ENCODE measurements at regions not wholly inside any gene's neighbourhood (a gene's known extent, or its start where the extent isn't known, plus 50 kb on each side); places are given as distances from the start of the nearest gene placed in this dataset.
A peak's percentile ranks its signal among the peaks of the same experiment; 100 is the strongest.

DNA sequence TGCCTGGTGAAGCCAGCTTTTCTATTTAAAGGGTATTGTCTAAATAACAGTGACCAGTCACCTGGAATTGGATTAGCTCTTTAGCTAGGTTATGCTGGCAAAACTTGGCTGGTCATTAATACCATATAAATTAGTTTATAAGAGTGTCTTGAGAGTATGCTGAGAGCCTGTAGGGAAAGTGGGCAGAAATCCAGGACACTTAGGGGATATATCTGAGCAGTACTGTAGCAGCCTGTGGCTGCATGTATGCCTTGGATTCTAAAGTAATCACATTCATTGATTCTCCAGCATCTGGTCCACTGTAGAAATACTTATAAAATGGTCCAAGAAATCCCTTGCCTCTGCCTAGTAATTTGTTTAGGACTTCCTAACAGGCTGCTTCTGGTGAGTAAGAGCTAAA is 288.9 kb upstream of the DMAC1 start:
- no peak for DNase-seq (ENCODE audit: low spot score)

DNA sequence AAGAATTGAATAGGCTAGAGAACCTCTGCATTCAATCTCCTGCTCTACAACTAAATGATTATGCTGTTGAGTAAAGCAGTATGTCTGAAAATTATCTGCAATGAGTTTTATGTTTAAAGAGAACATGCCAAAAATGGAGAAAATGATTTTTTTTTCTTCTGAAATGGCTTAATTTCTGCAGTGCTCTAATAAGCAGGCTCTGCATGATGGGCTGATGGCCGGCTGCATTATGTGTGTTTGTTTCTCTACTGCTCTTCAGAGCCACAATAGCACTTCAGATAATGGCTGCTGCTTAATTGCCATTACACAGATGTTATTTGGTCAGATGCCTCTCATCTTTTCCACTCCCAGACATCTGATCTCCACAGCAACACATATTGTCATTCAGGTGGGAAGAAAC is 286.4 kb upstream of the DMAC1 start:
- DNase-seq (ENCODE audit: low spot score), result no peak

DNA sequence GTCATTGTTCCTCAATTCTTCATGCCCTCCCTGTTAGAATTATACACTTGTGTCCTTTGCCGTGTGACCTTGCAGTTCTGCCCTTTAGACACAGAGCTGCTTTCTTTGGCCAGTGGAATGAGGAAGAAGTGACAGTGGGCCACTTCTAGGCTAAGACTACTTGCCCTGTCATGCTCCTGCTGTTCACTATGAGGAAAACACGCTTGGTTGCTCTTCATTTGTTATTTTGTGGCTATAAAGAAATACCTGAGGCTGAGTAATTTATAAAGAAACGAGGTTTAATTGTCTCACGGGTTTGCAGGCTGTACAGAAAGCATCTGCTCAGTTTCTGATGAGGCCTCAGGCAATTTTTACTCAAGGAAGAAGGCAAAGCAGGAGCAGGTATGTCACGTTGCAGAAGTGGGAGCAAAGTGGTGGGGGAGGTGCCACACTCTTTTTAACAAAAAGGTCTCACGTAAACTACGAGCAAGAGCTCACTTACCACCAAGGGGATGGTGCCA is 279.1 kb upstream of the DMAC1 start:
- DNase-seq (ENCODE audit: low spot score), result no peak

DNA sequence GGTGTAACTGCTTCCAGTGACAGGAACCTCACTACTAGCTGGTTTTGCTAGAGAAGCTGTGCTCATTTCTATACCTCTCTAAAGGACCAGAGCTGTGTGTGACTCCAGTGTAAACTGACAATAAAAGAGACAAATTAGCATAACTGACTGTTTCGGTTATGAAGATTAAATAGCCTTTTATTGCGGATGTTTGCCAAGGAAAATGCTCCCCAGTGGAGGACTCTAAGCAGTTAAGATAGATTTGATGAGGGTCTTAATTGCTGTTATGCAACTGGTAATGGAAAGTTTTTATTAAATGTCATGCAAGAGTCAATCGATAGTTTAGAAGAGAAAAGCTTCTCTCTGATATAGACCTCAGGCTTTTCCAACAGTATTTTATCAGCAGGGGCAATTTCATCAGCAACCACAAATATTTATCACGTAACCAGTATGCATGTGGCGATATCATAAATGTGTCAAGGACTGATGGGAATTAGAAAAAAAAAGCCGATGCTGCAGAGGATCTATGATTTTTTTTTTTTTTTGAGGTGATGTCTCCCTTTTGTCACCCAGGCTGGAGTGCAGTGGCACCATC is 275.2 kb upstream of the DMAC1 start:
- no peak for DNase-seq (ENCODE audit: low spot score)

DNA sequence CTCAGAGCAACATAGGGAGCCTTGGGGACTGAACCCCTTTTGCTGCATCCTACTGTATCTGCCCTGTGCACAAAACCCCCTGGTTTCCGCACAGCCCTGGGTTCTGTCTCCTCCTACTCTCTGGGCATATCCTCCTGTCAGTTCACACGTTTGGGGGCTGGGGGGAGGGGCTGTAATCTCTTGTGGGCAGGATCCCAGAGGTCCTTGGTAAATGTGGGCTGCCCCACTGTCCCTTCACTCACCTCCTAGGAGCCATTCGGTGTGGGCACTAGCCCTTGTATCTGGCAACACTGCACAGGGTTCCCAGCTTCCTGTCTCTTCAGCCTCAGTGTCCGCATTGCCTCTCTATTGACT is 271.8 kb upstream of the DMAC1 start:
- DNase-seq (ENCODE audit: low spot score), result no peak

DNA sequence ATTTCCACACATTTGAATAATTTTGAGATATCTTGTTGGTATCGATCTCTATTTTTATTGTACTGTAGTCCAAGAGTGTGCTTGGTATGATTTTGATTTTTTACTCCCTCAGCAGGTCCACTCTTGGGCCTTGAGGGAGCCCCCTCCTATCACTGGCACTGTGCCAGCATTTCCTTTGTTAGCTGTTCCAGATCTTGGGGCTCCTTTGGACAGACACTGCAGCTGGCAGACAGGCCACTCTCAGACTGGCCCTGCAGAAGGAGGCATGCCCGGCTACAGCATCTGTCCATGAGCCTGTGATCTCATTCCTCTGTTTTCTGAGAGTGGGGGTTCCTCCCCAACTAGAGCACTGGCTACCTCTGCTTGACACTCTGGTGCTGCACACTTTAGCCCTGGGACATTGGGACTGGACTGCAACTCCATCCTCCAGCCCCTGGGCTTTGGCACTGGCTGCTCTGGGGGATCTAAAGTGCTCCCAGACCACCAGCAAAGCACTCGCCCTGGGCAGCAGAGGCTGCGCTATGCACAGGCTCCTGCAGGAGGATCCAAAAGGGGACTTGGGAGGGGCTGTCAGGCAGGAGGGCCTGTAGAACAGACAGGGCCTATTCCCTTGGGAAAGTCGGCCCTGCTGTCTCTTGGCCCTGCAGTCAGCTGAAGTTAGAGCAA is 271.3 kb upstream of the DMAC1 start:
- peak; percentile 20 for DNase-seq (ENCODE audit: low spot score)

DNA sequence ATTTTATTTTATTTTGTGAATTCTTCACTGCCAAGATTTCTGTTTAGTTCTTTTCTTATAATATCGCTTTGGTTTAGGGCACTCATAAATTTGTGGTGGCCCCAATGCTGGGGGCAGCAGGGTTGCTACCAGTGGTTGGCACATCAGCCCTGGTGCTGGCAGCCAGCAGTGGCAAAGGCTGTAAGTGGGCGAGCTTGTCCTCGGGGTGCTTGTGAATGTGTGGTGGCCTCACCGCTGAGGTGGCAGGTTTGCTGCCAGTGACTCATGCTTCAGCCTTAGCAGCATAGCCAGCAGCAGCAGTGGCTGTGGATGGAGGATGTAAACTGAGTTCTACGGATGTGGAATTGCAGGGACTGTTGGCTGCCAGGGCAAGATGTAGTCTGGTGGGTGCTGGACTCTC is 262.9 kb upstream of the DMAC1 start:
- no peak for DNase-seq (ENCODE audit: low spot score)

DNA sequence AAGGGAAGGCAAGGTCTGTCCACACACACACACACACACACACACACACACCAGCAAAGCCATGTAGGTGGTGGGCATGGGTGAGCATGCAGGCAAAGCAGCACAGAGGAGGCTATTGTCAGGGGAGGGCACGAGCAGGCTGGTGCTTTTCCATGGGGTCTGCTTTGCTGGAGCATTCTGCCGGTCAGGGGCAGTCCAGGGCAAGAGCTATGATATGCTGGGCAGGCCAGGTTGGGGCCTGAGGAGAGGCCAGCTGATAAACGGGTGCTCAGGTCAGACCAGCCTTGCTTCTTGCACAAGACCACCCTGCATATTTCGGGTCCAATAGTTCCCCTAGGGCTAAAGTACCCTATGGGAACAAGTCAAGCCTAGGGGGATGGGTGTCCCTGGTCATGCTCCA is 253.9 kb upstream of the DMAC1 start:
- no peak for DNase-seq (ENCODE audit: low spot score)

DNA sequence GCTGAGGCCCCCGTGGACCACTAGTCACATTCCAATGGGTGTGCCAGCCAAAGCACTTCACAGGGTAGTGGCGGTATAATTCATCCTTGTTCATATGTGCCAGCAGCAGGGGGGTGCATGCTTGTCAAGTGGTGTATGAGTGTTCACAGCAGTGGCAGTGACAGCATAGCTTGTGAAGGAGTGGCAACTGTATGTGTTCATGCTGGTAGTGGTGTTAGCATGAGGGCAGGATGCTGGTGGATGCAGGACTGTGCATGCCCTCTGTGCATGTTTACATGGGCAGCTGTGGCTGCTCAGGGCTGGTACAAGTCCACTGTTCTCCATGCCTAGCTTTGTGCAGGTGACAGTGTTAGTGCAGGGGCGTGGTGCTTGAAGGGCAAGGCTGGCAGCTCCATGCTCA is 253.4 kb upstream of the DMAC1 start:
- no peak for DNase-seq (ENCODE audit: low spot score)

DNA sequence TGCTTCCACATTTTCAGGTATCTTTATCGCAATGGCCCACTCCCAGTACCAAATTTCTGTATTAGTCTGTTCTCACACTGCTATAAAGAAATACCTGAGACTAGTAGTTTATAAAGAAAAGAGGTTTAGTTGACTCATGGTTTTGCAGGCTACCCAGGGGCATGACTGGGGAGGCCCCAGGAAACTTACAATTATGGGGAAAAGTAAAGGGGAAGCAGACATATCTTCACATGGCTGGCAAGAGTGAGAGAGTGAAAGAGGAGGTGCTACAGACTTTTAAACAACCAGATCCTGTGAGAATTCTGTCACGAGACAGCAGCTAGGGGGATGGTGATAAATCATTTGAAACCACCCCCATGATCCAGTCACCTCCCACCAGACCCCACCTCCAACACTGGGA is 238.2 kb upstream of the DMAC1 start:
- no peak for DNase-seq (ENCODE audit: low spot score)

DNA sequence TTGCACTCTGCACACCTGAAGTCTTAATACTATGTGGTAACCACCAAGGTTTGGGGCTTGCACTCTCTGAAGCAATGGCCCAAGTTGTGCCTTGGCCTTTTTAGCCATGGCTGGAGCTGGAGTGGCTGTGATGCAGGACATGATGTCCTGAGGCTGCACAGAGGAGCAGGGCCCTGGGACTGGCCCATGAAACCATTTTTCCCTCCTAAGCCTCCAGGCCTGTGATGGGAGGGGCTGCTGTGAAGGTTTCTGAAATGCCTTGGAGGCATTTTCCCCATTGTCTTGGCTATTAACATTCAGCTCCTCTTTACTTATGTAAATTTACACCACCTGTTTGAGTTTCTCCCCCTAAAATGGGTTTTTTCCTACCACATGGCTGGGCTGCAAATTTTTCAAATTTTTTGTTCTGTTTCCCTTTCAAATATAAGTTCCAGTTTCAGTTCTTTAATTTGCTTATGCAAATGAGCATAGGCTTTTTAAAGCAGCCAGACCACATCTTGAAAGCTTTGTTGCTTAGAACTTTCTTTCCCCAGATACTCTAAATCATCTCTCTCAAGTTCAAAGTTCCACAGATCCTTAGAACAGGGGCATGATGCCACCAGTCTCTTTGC is 237.4 kb upstream of the DMAC1 start:
- no peak for DNase-seq (ENCODE audit: low spot score)

DNA sequence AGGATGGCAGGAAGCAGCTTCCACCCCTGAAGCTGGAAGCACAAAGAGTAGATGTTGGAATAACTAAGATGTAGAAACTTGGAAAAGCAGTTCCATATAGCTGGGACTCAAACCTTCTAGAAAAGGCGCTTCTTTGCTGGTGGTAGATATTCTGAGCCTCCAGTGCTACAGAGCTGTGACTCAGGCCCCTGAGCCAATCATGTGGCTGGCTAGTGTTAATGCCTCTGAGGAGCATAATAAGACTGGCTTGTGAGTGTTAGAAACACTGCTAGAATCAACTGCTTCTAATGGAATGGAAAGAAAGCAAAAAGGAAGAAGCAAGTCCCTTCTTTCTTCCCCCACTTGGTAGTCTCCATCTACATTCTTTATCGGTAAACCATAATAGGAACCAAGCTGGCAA is 234.2 kb upstream of the DMAC1 start:
- no peak for DNase-seq (ENCODE audit: low spot score)

DNA sequence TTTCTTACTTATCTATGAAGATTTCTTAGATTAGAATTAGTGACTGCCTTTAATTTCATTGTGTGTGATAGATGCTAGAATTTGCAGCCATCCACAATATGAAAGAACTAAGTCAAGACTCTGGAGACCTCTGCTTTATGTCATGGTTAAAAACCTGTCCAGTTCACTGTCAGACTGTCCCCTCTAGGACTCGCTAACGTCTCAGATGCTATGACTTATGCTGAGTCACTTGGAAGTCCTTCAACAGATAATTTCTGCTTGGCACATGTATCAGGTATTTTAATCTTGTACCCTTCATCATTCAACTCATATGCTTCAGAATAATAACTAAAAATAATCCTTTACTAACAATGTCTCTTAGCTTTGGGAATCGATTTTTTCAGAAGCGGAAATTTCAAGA is 230.5 kb upstream of the DMAC1 start:
- DNase-seq (ENCODE audit: low spot score), result no peak

DNA sequence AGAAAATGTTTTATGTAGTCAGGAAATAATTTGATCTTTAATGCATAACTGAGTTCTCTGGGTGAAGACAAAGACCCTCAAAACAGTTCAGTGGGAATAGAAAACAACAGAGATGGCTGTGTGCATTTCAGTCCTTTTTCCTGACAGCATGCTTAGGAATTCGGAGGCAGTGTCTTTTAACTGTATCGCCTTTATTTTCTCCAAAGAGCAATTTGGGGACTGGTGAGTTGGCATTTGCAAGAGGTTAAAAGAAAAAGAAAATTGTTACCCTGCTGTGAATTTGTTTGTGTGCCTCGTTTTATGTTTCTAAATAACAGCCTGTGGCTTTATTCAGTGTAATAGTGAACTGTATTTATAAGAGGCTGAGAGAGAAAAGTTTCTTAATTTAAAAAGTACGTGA is 227.8 kb upstream of the DMAC1 start:
- peak; percentile 14 for DNase-seq (ENCODE audit: low spot score)

DNA sequence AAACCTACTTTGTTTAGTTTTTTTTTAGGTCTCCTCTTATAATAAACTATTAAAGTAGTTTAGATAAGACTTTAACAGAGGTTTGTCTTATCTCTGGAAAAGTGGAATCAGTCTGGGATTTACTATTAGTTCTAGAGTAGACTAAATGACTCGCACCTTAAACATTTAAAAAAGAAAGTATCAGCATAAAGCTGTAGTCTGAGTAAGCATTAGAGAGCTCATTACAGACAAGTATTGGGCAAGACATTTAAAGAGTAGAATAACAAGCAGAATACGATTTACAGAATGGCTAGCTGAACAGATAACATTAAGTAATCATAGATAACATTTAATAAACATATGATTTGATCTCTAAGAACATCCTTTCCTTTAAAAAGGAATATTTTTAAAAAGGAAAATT is 226.0 kb upstream of the DMAC1 start:
- DNase-seq (ENCODE audit: low spot score), result no peak

DNA sequence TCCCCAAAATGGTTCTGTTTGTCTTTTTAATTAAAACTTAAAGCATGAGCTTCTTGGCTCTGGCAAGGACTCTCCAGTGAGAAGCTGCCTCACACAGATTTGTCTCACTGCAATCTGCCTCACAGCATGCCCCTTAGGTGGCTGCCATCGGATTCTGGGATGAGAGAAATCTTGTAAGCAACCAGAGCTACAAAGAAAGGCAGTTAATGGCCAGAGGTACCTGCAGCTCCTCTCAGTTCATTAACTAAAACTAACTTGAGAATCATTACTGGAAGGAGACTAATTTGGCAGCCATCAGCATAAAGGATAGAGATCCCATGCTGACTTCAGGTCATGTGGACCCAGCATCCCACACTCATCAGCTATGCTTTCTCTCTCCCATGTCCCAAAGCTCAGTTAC is 220.6 kb upstream of the DMAC1 start:
- DNase-seq (ENCODE audit: low spot score), result no peak

DNA sequence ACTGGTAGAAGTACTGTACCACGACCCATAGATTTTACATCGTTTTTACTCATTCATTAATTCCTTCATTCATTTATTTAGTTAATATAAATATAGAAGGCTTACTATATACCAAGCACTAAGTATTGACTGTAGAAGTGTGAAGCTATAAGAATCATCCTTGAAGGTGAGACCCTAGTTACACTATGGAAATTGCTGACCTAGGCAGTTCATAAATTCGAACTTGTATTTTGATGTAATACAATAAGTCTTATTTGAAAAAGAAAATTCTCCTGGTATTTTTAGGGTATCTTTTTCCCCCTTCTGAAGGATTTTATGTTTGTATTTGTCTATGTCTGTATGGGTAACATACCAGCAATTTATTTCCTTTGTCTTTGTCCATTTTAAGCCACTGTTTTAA is 220.1 kb upstream of the DMAC1 start:
- DNase-seq (ENCODE audit: low spot score), result no peak

DNA sequence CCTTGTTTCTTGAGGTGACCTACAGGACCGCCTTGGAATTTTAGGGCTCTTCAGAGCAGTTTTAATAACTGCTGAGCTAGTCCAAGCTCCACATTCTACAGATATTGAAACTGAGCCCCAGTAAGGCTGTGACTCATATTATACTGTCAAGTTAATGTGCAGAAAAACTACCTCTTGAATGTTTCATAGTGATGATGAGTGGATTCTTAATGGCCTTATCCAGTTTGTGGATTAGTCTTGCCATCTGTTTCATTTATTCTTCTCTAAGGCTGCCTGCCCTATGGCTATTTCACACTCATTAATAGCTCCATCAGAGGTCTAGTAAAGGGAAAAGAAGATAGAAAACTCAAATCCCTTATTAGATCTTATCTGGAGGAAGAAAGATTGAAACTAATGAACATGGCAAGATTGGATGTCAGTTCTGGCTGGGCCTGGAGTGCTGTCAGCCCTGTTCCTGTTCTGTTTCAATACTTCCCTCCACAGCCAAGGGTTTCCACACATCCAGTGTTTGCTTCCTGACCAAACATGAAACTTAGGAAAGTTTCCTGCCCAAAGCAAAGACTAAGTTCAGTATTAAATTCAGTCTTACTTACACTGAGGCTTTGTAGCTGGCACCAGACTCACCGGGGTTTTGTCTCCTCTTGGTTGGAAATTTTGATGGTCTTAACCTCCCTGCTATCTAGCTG is 215.6 kb upstream of the DMAC1 start:
- no peak for DNase-seq (ENCODE audit: low spot score)

DNA sequence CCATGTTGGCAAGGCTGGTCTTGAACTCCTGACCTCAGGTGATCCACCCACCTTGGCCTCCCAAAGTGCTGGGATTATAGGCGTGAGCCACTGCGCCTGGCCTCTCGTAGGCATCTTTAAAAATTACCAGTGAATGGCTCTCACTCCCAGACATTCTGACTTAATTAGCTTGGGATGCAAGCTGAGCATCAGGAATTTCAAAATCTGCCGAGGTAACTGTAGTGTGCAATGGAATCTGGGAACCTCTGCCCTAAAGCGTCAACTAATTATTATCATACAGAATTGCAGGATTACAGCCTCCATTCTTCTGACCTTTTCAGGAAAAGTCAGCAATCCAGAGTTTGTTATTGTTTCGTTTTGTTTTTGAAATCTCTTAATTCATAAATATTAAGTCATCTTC is 213.4 kb upstream of the DMAC1 start:
- no peak for DNase-seq (ENCODE audit: low spot score)

DNA sequence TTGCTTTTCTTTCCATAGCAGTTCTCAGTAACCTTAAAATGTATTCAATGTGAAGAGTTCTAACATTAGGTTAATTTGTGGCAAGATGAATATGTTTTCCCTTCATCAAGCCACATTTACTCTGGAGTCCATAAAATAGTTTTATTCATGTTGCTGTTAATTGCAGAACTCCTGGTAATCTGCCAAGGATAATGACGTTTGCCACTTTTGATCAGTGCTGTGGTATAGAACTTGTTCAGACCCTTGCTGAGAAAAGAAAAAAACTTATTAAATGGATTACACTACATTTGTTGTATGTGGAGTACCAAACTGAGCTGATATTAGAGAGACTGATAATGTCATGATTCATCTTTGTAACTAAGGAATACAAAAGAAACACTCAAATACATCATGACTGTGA is 212.4 kb upstream of the DMAC1 start:
- no peak for DNase-seq (ENCODE audit: low spot score)

DNA sequence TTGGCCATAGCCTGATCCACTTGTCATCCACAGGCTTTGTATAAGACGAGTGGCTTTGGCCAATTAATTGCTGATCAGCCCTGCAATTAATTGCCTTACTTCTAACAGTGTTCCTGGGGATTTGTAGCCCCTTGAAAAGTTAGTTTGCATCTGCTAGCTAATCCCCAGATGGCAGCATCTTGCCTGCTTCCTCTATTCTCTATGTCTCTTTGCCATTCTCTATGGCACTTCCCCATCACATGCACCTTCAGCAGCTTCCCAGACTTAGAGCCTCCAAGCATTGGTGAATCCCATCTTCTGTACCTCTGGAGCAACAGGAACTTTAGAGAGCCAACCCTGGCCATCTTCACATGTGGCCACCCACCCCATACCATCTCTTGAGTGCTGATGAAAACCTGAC is 197.0 kb upstream of the DMAC1 start:
- DNase-seq (ENCODE audit: low spot score), result no peak

DNA sequence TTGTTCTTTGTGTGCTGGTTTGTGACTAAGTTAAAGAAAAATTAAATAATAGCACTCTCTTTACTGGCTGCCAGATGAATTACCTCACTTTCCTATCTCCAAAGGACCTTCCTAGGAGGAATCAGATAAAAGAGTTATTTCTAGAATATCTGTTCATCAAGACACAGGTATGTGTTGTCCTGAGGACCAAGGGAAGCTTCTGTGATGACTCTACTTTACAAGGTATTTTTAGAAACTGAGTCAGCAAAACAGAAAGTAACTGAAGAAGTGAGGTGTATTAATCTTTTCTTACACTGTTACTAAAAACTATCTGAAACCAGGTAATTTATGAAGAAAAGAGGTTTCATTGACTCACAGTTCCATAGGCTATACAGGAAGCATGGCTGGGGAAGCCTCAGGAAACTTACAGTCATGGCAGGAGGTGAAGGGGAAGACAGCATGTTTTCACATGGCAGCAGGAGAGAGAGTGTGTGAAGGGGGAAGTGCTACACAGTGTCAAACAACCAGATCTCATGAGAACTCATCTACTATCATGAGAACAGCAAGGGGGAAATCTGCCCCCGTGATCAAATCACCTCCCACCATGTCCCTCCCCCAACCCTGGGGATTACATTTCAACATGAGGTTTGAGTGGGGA is 189.2 kb upstream of the DMAC1 start:
- no peak for DNase-seq (ENCODE audit: low spot score)

DNA sequence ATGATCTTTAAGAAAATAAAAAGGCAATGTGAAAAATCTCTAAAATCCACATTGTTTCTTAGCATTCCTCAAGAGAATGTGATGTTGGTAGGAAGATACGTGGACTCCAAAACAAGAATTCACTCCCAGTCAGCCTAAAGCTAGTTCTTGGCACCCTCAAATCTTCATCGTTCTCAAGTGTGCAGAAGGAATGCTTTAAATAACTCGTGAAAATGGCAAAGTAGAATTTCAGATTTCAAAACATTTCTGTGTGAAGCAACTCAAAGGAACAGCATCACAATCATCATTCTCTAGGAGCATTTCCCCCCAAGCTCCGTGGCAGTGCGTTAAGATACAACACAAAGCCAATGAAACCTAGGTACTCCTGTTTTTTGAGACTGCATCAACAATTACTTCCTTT is 185.1 kb upstream of the DMAC1 start:
- no peak for DNase-seq (ENCODE audit: low spot score)

All from iPS-NIHi11 (cell line).